ENCODE measurements at regions not wholly inside any gene's neighbourhood (a gene's known extent, or its start where the extent isn't known, plus 50 kb on each side); places are given as distances from the start of the nearest gene placed in this dataset.

- peak overlapping the region; percentile 51 for H3K27ac ChIP-seq (ENCODE audit: low read depth, low read length)
- peaks cover 6% of the 10 kb centered on the region for H3K4me1 ChIP-seq (ENCODE audit: insufficient read depth, low read length)
- DNase-seq (ENCODE audit: low read depth) (no peak), FAIRE-seq (no peak)
- no peaks in the 10 kb centered on the region for H4K20me1 ChIP-seq (ENCODE audit: insufficient read depth, low read length)
- peak overlapping the region; percentile 41 for H2AFZ ChIP-seq (ENCODE audit: low read depth, low read length)
- H3K9me3 Mint-ChIP-seq (ENCODE audit: unreplicated experiment): no peaks in the 10 kb centered on the region
- no peak overlapping the region for H3K9ac ChIP-seq (ENCODE audit: low read length)
- no peak overlapping the region for H3K4me3 Mint-ChIP-seq (ENCODE audit: unreplicated experiment)
- no peak overlapping the region for H3K27ac Mint-ChIP-seq (ENCODE audit: unreplicated experiment)
- H3K36me3 Mint-ChIP-seq (ENCODE audit: low read depth, unreplicated experiment): no peaks in the 10 kb centered on the region
- H3K79me2 ChIP-seq (ENCODE audit: insufficient read depth, low read length): no peaks in the 10 kb centered on the region
- no peaks in the 10 kb centered on the region for H3K27me3 ChIP-seq (ENCODE audit: insufficient read depth, low read length)
- TF ChIP-seq EZH2 (IDR thresholded peaks at IDR 0.05; ENCODE audit: insufficient read depth, low read length) (no peak), CTCF (IDR thresholded peaks at IDR 0.05; ENCODE audit: insufficient read depth, low read depth, low read length) (no peak)
- H3K4me3 ChIP-seq (ENCODE audit: insufficient read depth, low read depth, low read length): no peak overlapping the region
- H3K9me3 ChIP-seq (ENCODE audit: insufficient read depth, low read depth, low read length): no peaks in the 10 kb centered on the region
- no peaks in the 10 kb centered on the region for H3K36me3 ChIP-seq (ENCODE audit: insufficient read depth, low read length)
- H3K27me3 Mint-ChIP-seq (ENCODE audit: low read depth, unreplicated experiment): no peaks in the 10 kb centered on the region
- peaks cover 15% of the 10 kb centered on the region for H3K4me1 Mint-ChIP-seq (ENCODE audit: low read depth, unreplicated experiment)
- peak overlapping the region; percentile 24 for H3K4me2 ChIP-seq (ENCODE audit: low read length)
Observed at GRCh38 chr2:150631236-150631821, 143.9 kb upstream of the RND3 start.

DNA sequence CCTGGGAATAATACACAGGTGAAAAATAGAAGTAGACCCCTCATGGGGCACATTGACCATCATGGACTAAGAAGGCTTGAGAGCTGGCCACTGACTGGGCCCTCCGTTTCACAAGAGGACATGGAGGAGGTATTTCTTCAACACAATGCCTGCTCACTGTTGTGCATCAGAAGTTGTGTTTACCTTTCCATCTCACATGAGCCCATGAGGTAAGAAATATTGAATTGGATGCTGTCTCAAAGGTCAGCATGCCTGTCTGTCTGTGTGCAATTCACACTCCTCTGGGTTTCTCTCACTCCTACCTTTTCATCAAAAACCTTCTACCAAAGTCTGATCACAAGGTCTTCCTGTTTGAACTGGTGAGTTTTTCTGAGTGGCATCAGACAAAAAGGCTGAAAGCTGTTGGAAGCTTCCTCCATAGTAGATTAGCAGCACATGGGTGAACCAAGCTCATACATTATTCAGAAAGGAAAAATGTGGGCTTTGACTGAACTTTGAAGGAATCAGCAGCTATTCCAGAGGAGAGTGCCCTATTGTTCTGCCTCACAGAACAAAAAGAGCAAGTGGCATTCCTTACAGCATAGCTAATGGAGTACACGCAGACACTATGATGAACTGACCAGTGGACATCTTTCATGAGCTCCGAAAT, 143.2 kb upstream of the RND3 start:
- TF ChIP-seq EZH2 (IDR thresholded peaks at IDR 0.05; ENCODE audit: insufficient read depth, low read length) (no peak), CTCF (IDR thresholded peaks at IDR 0.05; ENCODE audit: insufficient read depth, low read depth, low read length) (no peak)
- Histone ChIP-seq H2AFZ (ENCODE audit: low read depth, low read length) (peak overlapping the region; percentile 41), H3K79me2 (ENCODE audit: insufficient read depth, low read length) (no peaks in the 10 kb centered on the region), H3K9me3 (ENCODE audit: insufficient read depth, low read depth, low read length) (no peaks in the 10 kb centered on the region), H3K27ac (ENCODE audit: low read depth, low read length) (peak overlapping the region; percentile 51), H3K4me2 (ENCODE audit: low read length) (peak overlapping the region; percentile 24), H3K4me1 (ENCODE audit: insufficient read depth, low read length) (peaks cover 6% of the 10 kb centered on the region), H3K9ac (ENCODE audit: low read length) (no peak overlapping the region), H3K36me3 (ENCODE audit: insufficient read depth, low read length) (no peaks in the 10 kb centered on the region), H4K20me1 (ENCODE audit: insufficient read depth, low read length) (no peaks in the 10 kb centered on the region), H3K27me3 (ENCODE audit: insufficient read depth, low read length) (no peaks in the 10 kb centered on the region), H3K4me3 (ENCODE audit: insufficient read depth, low read depth, low read length) (no peak overlapping the region)
- Mint-ChIP-seq H3K36me3 (ENCODE audit: low read depth, unreplicated experiment) (no peaks in the 10 kb centered on the region), H3K27me3 (ENCODE audit: low read depth, unreplicated experiment) (no peaks in the 10 kb centered on the region), H3K4me3 (ENCODE audit: unreplicated experiment) (no peak overlapping the region), H3K4me1 (ENCODE audit: low read depth, unreplicated experiment) (peaks cover 22% of the 10 kb centered on the region), H3K27ac (ENCODE audit: unreplicated experiment) (peak overlapping the region; percentile 7), H3K9me3 (ENCODE audit: unreplicated experiment) (no peaks in the 10 kb centered on the region)
- DNase-seq (ENCODE audit: low read depth) (peak; percentile 92), FAIRE-seq (no peak)

DNA sequence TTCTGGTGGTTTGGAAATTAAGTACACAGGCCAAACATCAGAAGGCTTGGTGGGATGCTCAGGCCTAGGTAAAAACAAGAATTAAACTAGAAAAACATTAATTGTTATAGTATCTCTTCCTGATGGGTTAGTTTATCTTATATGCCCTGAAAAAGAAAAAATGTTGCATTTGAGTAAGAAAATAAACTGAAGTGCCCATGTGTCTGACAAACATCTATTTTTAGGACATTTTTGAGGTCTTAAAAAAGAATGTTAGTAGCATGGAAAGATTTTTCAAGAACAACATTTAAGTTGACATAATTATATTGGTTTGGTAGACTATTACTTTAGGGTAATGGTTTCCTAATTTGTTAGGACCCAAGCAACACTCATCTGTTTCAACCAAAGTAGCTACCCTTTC, 140.1 kb upstream of the RND3 start:
- no peak overlapping the region for H3K4me3 Mint-ChIP-seq (ENCODE audit: unreplicated experiment)
- no peak overlapping the region for H3K4me2 ChIP-seq (ENCODE audit: low read length)
- H2AFZ ChIP-seq (ENCODE audit: low read depth, low read length): no peak overlapping the region
- H3K79me2 ChIP-seq (ENCODE audit: insufficient read depth, low read length): no peaks in the 10 kb centered on the region
- H3K4me1 ChIP-seq (ENCODE audit: insufficient read depth, low read length): peaks cover 16% of the 10 kb centered on the region
- peaks cover 40% of the 10 kb centered on the region for H3K4me1 Mint-ChIP-seq (ENCODE audit: low read depth, unreplicated experiment)
- peaks cover 3% of the 10 kb centered on the region for H3K9me3 Mint-ChIP-seq (ENCODE audit: unreplicated experiment)
- no peaks in the 10 kb centered on the region for H3K27me3 ChIP-seq (ENCODE audit: insufficient read depth, low read length)
- H3K27ac ChIP-seq (ENCODE audit: low read depth, low read length): no peak overlapping the region
- no peaks in the 10 kb centered on the region for H3K27me3 Mint-ChIP-seq (ENCODE audit: low read depth, unreplicated experiment)
- no peaks in the 10 kb centered on the region for H4K20me1 ChIP-seq (ENCODE audit: insufficient read depth, low read length)
- no peak for FAIRE-seq
- DNase-seq (ENCODE audit: low read depth): no peak
- no peaks in the 10 kb centered on the region for H3K36me3 Mint-ChIP-seq (ENCODE audit: low read depth, unreplicated experiment)
- H3K9me3 ChIP-seq (ENCODE audit: insufficient read depth, low read depth, low read length): no peaks in the 10 kb centered on the region
- H3K27ac Mint-ChIP-seq (ENCODE audit: unreplicated experiment): peak overlapping the region; percentile 50
- TF ChIP-seq CTCF (IDR thresholded peaks at IDR 0.05; ENCODE audit: insufficient read depth, low read depth, low read length) (no peak), EZH2 (IDR thresholded peaks at IDR 0.05; ENCODE audit: insufficient read depth, low read length) (no peak)
- H3K4me3 ChIP-seq (ENCODE audit: insufficient read depth, low read depth, low read length): no peak overlapping the region
- no peak overlapping the region for H3K9ac ChIP-seq (ENCODE audit: low read length)
- no peaks in the 10 kb centered on the region for H3K36me3 ChIP-seq (ENCODE audit: insufficient read depth, low read length)

All from astrocyte (in vitro differentiated cells and primary cell).